Fibroblast of the aortic adventitia (primary cell): ENCODE measurements at regions not wholly inside any gene's neighbourhood (a gene's known extent, or its start where the extent isn't known, plus 50 kb on each side); places are given as distances from the start of the nearest gene placed in this dataset.

Experiments used
- DNase-seq: peaks from one replicate; pipeline ENCODE4 v3.0.0-alpha.2; 2010; ENCODE audit warnings: low read depth
- H3K4me3 ChIP-seq: 2 replicates; pipeline ENCODE4 v1.5.1; 2011; ENCODE audit warnings: low read depth, mild to moderate bottlenecking, control low read depth, low read length, moderate library complexity
- CTCF ChIP-seq: IDR thresholded peaks from 2 replicates; pipeline ENCODE4 v1.5.1; 2011; ENCODE audit warnings: mild to moderate bottlenecking, low read length, control low read depth, inconsistent platforms; ENCODE audit not compliant: insufficient read depth

- no peak for DNase-seq
- TF ChIP-seq CTCF, result no peak
- H3K4me3 ChIP-seq, result no peak overlapping the region
These were observed 985.1 kb upstream of the SLC35B3 start for GRCh38 chr6:9420316-9421015.

GRCh38 chr6:9417400-9417799, 982.1 kb upstream of the SLC35B3 start:
- no peak for DNase-seq

GRCh38 chr6:9412951-9413559, 977.7 kb upstream of the SLC35B3 start:
- DNase-seq, result peak; percentile 11
- TF ChIP-seq CTCF, result peak; percentile 51
- H3K4me3 ChIP-seq, result no peak overlapping the region

More at GRCh38 chr6:9417400-9417799, 982.1 kb upstream of the SLC35B3 start:
- no peak overlapping the region for H3K4me3 ChIP-seq
- TF ChIP-seq CTCF, result no peak

- no peak overlapping the region for H3K4me3 ChIP-seq
- no peak for TF ChIP-seq CTCF
- no peak for DNase-seq
These were observed 973.8 kb upstream of the SLC35B3 start for GRCh38 chr6:9409126-9409525.

- DNase-seq, result peak; percentile 54
- no peak for TF ChIP-seq CTCF
- no peak overlapping the region for H3K4me3 ChIP-seq
These were observed 973.2 kb upstream of the SLC35B3 start for GRCh38 chr6:9408402-9409117.

GRCh38 chr6:9405825-9406224, 970.5 kb upstream of the SLC35B3 start:
- no peak overlapping the region for H3K4me3 ChIP-seq
- TF ChIP-seq CTCF, result no peak
- no peak for DNase-seq
